Activated T-cell treated with anti-CD3 and anti-CD28 coated beads for 1 hour (primary cell): ENCODE measurements at regions not wholly inside any gene's neighbourhood (a gene's known extent, or its start where the extent isn't known, plus 50 kb on each side); places are given as distances from the start of the nearest gene placed in this dataset.
"Not testable (repeated sequence)": the region's sequence is repeated elsewhere in the genome, so short reads cannot be mapped to it uniquely, and the experiment has no call there.

Experiments
- DNase-seq: peaks from one replicate; pipeline ENCODE4 v3.0.0-alpha.2; 2020; ENCODE audit warnings: low read depth

DNA sequence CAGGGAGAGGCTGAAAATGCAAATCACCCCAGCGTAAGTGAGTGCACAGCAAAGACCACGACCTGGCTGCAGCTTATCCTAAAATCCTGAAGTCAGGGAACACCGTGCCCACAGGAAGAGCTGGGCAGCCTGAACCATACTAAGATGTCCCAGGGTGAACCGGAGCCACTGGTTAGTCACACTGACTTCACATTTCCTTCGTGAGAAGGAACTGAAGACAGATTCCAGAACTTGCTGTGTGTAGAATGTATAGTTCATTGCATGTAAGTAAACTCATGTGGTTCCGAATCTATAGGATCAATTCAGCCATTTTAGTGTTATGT lies 84.6 kb upstream of the NDUFV2 start:
- no peak for DNase-seq

DNA sequence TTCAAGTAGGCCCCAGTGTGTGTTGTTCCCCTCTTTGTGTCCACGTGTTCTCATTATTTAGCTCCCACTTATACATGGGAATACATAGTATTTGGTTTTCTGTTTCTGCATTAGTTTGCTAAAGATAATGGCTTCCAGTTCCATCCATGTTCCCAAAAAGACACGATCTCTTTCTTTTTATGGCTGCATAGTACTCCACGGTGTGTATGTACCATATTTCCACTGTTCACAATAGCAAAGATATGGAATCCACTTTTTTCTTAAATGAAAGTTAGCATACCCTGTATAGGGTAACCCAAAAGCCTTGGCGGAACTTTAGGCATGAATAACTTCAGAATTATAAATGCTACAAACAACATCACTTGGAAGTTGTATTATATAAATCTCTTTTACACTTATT lies 83.4 kb upstream of the NDUFV2 start:
- no peak for DNase-seq

- no peak for DNase-seq
Measured at GRCh38 chr18:9020221-9020620, 82.3 kb upstream of the NDUFV2 start.

GRCh38 chr18:9021458-9021857 lies 81.0 kb upstream of the NDUFV2 start:
- DNase-seq: no peak

DNA sequence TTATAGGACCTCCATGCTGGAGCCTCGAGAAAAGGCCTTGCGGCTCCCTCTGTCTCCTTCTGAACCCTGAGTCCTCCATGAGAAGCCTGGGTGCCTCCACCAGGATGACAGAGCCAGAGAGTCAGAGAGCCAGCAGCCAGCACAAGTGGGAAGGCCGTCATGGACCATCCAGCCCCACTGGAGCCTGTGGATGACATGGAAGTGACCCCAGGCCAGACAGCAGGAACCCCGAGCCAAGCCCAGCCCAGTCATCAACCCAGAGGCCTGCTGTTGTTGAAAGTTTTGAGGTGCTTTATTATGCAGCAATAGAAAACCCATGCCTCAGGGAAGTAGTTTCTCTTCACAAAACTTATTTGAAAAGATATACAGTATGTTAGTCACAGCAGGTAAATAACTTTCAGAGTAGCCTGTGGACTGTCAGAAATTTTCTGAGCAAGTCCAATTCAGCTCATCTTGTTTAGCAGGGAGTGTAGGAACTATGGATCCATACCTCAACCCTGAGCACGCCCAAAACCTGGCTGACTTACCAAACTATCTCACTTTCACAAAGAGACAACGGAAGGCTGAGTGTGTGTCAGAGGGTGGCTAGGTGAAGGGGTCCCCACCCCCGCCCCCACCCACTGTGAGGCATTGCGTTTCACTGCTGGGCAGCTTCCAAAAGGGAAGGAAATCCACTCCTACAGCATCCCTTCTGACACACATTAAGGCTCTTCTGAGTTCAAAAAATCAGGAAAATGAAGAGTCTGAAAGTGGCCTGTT lies 79.9 kb upstream of the NDUFV2 start:
- no peak for DNase-seq

DNA sequence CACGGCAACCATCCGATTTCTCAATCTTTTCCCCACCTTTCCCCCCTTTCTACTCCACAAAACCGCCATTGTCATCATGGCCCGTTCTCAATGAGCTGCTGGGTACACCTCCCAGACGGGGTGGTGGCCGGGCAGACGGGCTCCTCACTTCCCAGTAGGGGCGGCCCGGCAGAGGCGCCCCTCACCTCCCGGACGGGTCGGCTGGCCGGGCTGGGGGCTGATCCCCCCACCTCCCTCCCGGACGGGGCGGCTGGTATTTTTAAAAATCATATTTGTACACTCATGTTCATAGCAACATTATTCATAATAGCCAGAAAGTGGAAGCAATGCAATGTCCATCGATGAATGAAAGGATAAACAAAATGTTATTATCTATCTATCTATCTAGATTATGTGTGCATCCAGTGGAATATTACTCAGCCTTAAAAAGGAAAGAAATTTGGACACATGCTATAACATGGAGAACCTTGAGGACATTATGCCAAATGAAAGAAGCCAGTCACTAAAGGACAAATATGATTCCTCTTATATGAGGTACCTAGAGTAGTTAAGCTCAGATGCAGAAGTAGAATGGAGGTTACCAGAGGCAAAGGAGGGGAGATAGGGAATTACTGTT lies 78.4 kb upstream of the NDUFV2 start:
- not testable (repeated sequence) for DNase-seq

- DNase-seq: no peak
Measured at GRCh38 chr18:9025091-9025838, 77.2 kb upstream of the NDUFV2 start.

DNA sequence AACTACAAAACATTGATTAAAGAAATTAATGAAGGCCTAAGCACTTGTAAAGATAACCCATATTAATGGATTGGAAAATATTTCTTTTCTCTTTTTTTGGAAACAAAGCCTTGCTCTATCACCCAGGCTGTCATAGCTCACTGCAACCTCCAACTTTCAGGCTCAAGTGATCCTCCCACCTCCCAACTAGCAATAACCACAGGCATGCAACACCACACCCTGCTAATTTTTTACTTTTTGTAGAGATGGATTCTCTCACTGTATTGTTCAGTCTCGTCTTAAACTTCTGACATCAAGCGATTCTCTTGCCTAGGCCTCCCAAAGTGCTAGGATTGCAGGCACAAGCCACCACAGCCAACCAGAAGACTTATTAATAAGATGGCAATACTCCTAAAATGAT lies 73.4 kb upstream of the NDUFV2 start:
- no peak for DNase-seq

- no peak for DNase-seq
Measured at GRCh38 chr18:9032519-9032918, 70.0 kb upstream of the NDUFV2 start.

- DNase-seq: no peak
Measured at GRCh38 chr18:9038277-9038871, 64.1 kb upstream of the NDUFV2 start.

GRCh38 chr18:9039441-9040071 lies 62.9 kb upstream of the NDUFV2 start:
- DNase-seq: no peak

DNA sequence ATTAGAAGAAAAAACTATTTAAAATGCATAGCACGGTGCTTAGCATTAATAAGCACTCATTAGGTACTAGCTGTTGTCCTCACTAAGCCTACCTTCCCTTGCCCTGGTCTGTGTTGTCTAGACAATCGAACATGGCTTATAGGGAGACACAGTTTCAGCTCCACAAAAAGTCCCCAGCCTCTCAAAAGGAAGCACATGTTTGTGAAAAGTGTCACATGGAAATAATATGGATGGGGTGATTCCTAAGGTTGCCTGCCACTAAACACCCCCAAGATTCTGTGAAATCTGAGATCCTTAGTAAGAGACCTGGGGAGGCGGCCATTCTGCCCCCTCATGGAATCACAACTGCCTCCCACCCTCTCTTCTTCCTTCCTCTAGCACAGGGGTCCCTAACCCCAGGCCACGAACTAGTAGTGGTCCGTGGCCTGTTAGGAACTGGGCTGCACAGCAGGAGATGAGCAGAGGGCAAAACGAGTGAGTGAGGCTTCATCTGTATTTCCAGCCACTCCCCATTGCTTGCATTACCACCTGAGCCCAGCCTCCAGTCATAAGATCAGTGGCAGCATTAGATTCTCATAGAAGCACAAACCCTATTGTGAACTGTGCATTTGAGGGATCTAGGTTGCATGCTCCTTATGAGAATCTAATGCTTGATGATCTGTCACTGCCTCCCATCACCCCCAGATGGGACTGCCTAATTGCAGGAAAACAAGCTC lies 59.6 kb upstream of the NDUFV2 start:
- DNase-seq: no peak

DNA sequence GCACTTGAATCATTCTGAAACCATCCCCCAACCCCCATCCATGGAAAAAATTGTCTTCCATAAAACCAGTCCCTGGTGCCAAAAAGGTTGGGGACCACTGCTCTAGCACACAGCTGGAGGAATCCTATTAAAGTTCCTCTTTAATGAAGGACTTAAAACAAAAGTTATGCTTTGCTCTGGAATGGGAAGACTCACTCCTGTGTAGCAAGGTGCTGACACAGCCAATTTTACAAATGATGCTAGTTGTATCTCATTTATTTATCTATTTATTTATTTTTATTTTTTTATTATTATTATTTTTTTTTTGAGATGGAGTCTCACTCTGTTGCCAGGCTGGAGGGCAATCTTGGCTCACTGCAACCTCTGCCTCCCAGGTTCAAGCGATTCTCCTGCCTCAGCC lies 58.9 kb upstream of the NDUFV2 start:
- DNase-seq: no peak

DNA sequence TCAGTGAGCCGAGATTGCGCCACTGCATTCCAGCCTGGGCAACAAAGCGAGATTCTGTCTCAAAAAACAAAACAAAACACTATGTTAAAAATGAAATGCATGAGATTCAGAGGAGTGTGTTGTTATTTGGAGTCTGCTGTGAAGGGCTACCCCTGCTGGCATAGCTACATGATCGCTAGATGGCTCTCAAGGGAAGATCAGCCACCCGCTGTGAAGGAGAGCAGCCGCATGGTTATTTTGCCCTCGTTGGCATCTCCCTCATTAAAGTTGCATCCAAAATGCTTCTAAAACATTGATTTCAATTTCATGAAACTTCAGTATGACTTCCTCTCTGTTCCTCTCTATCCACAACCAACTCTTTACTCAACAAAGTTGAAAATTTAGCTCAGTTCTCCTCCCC lies 54.8 kb upstream of the NDUFV2 start:
- DNase-seq: no peak

DNA sequence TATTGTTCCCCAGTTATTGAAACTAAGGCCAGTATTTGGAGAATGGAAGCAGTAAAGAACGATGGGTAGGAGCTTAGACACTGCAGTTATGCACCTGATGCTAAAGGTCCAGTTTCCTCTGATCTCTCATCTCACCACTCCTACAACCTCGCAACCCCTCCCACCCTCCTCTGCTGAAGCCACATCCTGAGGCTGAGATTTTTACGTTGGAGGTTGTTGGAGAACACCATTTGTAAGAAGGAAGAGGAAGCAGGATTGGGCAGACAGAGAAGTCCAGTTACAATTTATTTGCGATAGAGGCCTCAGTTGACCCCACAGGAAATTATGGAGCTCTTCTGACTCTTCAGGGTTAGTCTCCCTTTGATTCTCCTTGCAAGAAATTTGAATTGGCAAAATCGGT lies 54.3 kb upstream of the NDUFV2 start:
- no peak for DNase-seq

DNA sequence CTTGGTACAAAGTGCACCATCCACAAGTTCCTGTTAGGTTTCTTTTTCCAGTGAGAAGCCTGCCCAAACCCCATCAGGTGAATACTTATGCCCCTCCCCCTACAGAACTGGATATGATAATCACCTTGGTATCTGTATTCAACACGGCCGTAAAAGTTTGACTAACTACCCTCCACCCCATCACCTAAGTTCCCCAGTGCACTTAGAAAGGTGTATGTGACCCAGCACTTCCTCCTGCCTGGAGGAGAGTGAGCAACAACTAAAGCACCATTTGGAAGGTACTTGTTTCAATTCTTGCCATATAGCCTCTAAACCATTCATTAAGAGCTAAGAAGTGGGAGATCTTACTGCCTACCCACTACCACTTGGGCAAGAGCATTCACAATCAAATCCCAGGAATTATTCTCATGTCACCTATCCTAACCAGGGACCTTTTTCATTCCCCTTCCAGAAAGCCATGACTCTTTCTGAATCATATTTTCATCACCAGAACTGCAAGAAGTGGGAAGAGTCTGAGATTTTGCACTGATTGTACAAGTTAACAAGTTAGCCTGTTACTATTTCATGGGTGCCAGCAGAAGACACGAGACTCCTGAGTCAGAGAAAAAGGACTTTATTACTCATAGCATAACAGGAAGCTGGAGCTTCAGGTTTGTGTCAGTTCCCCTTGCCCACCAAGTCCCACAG lies 53.5 kb upstream of the NDUFV2 start:
- no peak for DNase-seq

DNA sequence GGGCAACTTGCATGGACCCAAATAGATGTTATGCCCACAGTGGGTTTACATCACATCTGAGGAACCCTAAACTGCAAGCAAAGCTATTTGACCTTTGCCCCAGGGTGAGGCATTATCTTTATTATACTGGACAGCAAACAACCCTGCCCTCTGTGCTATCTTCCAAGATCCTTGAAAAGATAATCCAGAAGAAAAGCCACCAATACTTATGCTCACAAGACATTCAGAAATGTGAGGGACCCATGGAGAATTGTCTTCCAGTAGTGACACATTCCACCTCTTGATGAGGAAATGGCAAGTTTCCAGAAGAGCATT lies 53.0 kb upstream of the NDUFV2 start:
- no peak for DNase-seq

GRCh38 chr18:9050628-9051284 lies 51.7 kb upstream of the NDUFV2 start:
- DNase-seq: not testable (repeated sequence)
